ENCODE measurements at regions not wholly inside any gene's neighbourhood (a gene's known extent, or its start where the extent isn't known, plus 50 kb on each side); places are given as distances from the start of the nearest gene placed in this dataset.

- Mint-ChIP-seq H3K9me3 (no peaks in the 10 kb centered on the region), H3K36me3 (ENCODE audit: low read depth) (no peaks in the 10 kb centered on the region)
These were observed 514.0 kb downstream of the BUD13 start for GRCh38 chr11:116258821-116259220.

GRCh38 chr11:116257883-116258282, 514.9 kb downstream of the BUD13 start:
- ATAC-seq (no peak), DNase-seq (ENCODE audit: low spot score) (no peak)
- H4K20me1 ChIP-seq (replicated peaks; ENCODE audit: insufficient read depth): no peaks in the 10 kb centered on the region
- Mint-ChIP-seq H3K27ac (no peak overlapping the region), H3K27me3 (ENCODE audit: insufficient read depth, low read depth, poor library complexity) (peaks cover 4% of the 10 kb centered on the region), H3K9me3 (no peaks in the 10 kb centered on the region), H3K4me3 (no peak overlapping the region), H3K4me1 (peaks cover 8% of the 10 kb centered on the region; the same call in 2 of the 3 replicates), H3K36me3 (ENCODE audit: low read depth) (no peaks in the 10 kb centered on the region)
- no peak overlapping the region for H3K4me2 ChIP-seq
- H3K27me3 ChIP-seq (ENCODE audit: insufficient read depth): no peaks in the 10 kb centered on the region
- peaks cover 11% of the 10 kb centered on the region; the same call in 1 of the 2 replicates for H3K4me1 ChIP-seq (ENCODE audit: insufficient read depth)
- no peaks in the 10 kb centered on the region for H3F3A ChIP-seq (replicated peaks; ENCODE audit: low read depth)
- H3K36me3 ChIP-seq (ENCODE audit: insufficient read depth): no peaks in the 10 kb centered on the region
- no peak overlapping the region for H3K27ac ChIP-seq (ENCODE audit: low read depth)
- no peak overlapping the region for H3K4me3 ChIP-seq
- no peaks in the 10 kb centered on the region for H3K9me2 ChIP-seq (ENCODE audit: insufficient read depth)
- no peak overlapping the region for H2AFZ ChIP-seq
- H3K79me2 ChIP-seq (replicated peaks; ENCODE audit: insufficient read depth): no peaks in the 10 kb centered on the region
- no peak for TF ChIP-seq STAT1 (IDR thresholded peaks at IDR 0.05; ENCODE audit: unreplicated experiment)
- no peak for TF ChIP-seq CTCF (conservative IDR thresholded peaks at IDR 0.05; ENCODE audit: low read depth in 2 of 2)

More at GRCh38 chr11:116258821-116259220, 514.0 kb downstream of the BUD13 start:
- Histone ChIP-seq H3K9me2 (ENCODE audit: insufficient read depth) (no peaks in the 10 kb centered on the region), H4K20me1 (replicated peaks; ENCODE audit: insufficient read depth) (no peaks in the 10 kb centered on the region), H3F3A (replicated peaks; ENCODE audit: low read depth) (no peaks in the 10 kb centered on the region), H3K4me2 (no peak overlapping the region), H3K4me1 (ENCODE audit: insufficient read depth) (peaks cover 11% of the 10 kb centered on the region; the same call in 1 of the 2 replicates), H3K27me3 (ENCODE audit: insufficient read depth) (no peaks in the 10 kb centered on the region), H3K27ac (ENCODE audit: low read depth) (no peak overlapping the region), H3K79me2 (replicated peaks; ENCODE audit: insufficient read depth) (no peaks in the 10 kb centered on the region), H3K4me3 (no peak overlapping the region), H3K36me3 (ENCODE audit: insufficient read depth) (no peaks in the 10 kb centered on the region), H2AFZ (no peak overlapping the region)
- ATAC-seq (no peak), DNase-seq (ENCODE audit: low spot score) (no peak)
- no peak overlapping the region for H3K27ac Mint-ChIP-seq
- peaks cover 12% of the 10 kb centered on the region; the same call in 2 of the 3 replicates for H3K4me1 Mint-ChIP-seq
- no peak overlapping the region for H3K4me3 Mint-ChIP-seq
- no peak for TF ChIP-seq ZNF331 (CRISPR knock-in tag; IDR thresholded peaks at IDR 0.05; ENCODE audit: low read depth)
- TF ChIP-seq ETS1 (IDR thresholded peaks at IDR 0.05): no peak
- no peak for TF ChIP-seq ZNF114 (CRISPR knock-in tag; IDR thresholded peaks at IDR 0.05)
- no peak for TF ChIP-seq CTCF (conservative IDR thresholded peaks at IDR 0.05; ENCODE audit: low read depth in 2 of 2)
- TF ChIP-seq POLR2AphosphoS5 (IDR thresholded peaks at IDR 0.05; ENCODE audit: low read depth): no peak
- TF ChIP-seq NANOG (IDR thresholded peaks at IDR 0.05; ENCODE audit: borderline replicate concordance): no peak
- TF ChIP-seq EZH2 (IDR thresholded peaks at IDR 0.05; ENCODE audit: low read depth, unreplicated experiment): no peak
- no peak for TF ChIP-seq EZH2phosphoT487 (IDR thresholded peaks at IDR 0.05; ENCODE audit: unreplicated experiment)
- no peak for TF ChIP-seq JUNB (IDR thresholded peaks at IDR 0.05; ENCODE audit: unreplicated experiment)
- TF ChIP-seq STAT1 (IDR thresholded peaks at IDR 0.05; ENCODE audit: unreplicated experiment): no peak
- peaks cover 8% of the 10 kb centered on the region for H3K27me3 Mint-ChIP-seq (ENCODE audit: insufficient read depth, low read depth, poor library complexity)
